ENCODE measurements at regions not wholly inside any gene's neighbourhood (a gene's known extent, or its start where the extent isn't known, plus 50 kb on each side); places are given as distances from the start of the nearest gene placed in this dataset.

DNA sequence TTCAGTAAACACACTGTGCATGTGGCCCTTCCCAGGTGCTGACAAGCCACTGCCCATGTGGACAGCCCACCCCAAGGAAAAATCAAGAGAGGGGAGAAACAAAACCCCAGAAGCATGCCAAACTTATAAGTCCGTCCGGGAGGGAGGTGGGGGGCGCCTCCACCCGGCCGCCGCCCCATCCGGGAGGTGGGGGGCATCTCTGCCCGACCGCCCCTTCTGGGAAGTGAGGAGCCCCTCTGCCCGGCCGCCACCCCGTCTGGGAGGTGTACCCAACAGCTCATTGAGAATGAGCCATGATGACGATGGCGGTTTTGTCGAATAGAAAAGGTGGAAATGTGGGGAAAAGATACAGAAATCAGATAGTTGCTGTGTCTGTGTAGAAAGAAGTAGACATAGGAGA is 53.8 kb upstream of the C2CD4B start:
- H3K4me3 Mint-ChIP-seq = no peak overlapping the region
- no peaks in the 10 kb centered on the region for H3K36me3 Mint-ChIP-seq (ENCODE audit: low read depth)
- H3K9me3 Mint-ChIP-seq = peaks cover 14% of the 10 kb centered on the region
- H3K4me1 Mint-ChIP-seq (ENCODE audit: low read depth) = no peaks in the 10 kb centered on the region
- H3K27ac Mint-ChIP-seq = no peak overlapping the region
- no peak for DNase-seq
- peaks cover 10% of the 10 kb centered on the region for H3K27me3 Mint-ChIP-seq

DNA sequence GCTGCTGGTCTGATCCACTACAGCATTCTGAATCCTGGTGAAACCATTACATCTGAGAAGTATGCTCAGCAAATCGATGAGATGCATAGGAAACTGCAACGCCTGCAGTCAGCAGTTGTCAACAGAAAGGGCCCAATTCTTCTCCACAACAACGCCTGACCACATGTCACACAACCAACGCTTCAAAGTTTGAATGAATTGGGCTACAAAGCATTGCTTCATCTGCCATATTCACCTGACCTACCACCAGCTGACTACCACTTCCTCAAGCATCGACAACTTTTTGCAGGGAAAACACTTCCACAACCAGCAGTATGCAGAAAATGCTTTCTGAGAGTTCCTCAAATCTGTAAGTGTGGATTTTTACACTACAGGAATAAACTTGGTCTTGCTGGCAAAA is 54.7 kb upstream of the C2CD4B start:
- no peak overlapping the region for H3K4me3 Mint-ChIP-seq
- H3K36me3 Mint-ChIP-seq (ENCODE audit: low read depth) = no peaks in the 10 kb centered on the region
- H3K27ac Mint-ChIP-seq = no peak overlapping the region
- DNase-seq = no peak
- peaks cover 14% of the 10 kb centered on the region for H3K9me3 Mint-ChIP-seq
- peaks cover 10% of the 10 kb centered on the region for H3K27me3 Mint-ChIP-seq
- H3K4me1 Mint-ChIP-seq (ENCODE audit: low read depth) = no peaks in the 10 kb centered on the region

DNA sequence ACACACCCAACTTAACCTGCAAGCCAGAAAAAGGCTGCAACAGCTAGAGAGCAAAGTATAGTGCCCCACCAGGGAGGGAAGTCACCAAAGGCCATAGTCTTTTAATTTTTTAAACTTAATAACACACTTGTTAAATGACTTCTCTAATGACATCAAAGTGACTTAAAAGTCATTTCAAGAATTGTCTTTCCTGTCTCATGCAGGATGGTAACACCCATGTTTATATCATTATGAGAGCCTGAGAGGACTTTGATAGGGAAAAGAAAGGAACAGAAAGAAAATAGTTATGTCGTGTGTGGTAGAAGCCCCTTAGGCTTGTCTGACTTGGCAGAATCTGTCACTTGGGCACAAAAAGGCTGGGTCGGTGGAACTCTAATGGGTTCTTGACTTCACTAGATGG is 57.9 kb upstream of the C2CD4B start:
- Mint-ChIP-seq H3K27me3 (peaks cover 14% of the 10 kb centered on the region), H3K9me3 (no peaks in the 10 kb centered on the region)

DNA sequence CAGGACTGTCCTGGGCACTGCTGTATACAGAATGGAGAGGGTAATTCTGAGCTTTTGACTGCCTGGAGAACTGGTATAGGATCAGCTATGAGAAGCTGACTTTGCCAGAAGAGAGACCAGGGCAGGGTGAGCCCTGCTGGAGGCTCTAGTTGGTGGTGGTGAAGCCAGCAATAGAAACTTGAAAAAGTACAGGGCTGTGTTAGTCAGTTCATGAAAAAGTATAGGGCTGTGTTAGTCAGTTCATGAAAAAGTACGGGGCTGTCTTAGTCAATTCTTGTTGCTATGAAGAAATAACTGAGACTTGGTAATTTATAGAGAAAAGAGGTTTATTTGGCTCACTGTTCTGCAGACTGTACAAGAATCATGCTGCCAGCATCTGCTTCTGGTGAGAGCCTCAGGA is 63.5 kb upstream of the C2CD4B start:
- no peaks in the 10 kb centered on the region for H3K36me3 Mint-ChIP-seq (ENCODE audit: low read depth)
- H3K27me3 Mint-ChIP-seq = peaks cover 20% of the 10 kb centered on the region

More for the DNA sequence above, 57.9 kb upstream of the C2CD4B start:
- no peaks in the 10 kb centered on the region for H3K36me3 Mint-ChIP-seq (ENCODE audit: low read depth)
- DNase-seq = no peak
- H3K4me3 Mint-ChIP-seq = no peak overlapping the region
- no peaks in the 10 kb centered on the region for H3K4me1 Mint-ChIP-seq (ENCODE audit: low read depth)
- no peak overlapping the region for H3K27ac Mint-ChIP-seq

DNA sequence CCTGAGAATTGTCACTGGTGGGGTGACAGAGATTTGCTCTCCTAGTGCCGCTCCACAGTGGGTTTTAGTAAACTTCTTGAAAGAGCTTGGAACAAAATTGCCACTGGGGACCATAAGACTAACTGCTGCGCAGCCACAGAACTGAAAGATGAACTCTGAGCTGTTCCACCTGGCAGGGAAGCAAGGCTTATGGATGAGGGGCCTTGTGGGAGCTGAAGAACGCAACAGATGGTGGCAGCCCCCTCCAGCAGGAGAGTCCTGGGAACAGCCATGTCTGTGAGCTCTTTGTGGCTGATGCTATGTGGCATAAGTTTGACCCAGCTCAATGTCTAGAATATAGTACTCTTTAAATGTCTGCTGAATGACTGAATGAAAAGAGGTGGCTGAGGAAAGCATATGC is 66.8 kb upstream of the C2CD4B start:
- no peaks in the 10 kb centered on the region for H3K36me3 Mint-ChIP-seq (ENCODE audit: low read depth)
- no peaks in the 10 kb centered on the region for H3K9me3 Mint-ChIP-seq
- no peaks in the 10 kb centered on the region for H3K4me1 Mint-ChIP-seq (ENCODE audit: low read depth)
- no peak for DNase-seq
- no peak overlapping the region for H3K27ac Mint-ChIP-seq
- H3K4me3 Mint-ChIP-seq = no peak overlapping the region
- H3K27me3 Mint-ChIP-seq = peaks cover 16% of the 10 kb centered on the region

More for the DNA sequence above, 63.5 kb upstream of the C2CD4B start:
- DNase-seq = no peak
- no peak overlapping the region for H3K4me3 Mint-ChIP-seq
- H3K4me1 Mint-ChIP-seq (ENCODE audit: low read depth) = no peaks in the 10 kb centered on the region
- no peaks in the 10 kb centered on the region for H3K9me3 Mint-ChIP-seq
- H3K27ac Mint-ChIP-seq = no peak overlapping the region

DNA sequence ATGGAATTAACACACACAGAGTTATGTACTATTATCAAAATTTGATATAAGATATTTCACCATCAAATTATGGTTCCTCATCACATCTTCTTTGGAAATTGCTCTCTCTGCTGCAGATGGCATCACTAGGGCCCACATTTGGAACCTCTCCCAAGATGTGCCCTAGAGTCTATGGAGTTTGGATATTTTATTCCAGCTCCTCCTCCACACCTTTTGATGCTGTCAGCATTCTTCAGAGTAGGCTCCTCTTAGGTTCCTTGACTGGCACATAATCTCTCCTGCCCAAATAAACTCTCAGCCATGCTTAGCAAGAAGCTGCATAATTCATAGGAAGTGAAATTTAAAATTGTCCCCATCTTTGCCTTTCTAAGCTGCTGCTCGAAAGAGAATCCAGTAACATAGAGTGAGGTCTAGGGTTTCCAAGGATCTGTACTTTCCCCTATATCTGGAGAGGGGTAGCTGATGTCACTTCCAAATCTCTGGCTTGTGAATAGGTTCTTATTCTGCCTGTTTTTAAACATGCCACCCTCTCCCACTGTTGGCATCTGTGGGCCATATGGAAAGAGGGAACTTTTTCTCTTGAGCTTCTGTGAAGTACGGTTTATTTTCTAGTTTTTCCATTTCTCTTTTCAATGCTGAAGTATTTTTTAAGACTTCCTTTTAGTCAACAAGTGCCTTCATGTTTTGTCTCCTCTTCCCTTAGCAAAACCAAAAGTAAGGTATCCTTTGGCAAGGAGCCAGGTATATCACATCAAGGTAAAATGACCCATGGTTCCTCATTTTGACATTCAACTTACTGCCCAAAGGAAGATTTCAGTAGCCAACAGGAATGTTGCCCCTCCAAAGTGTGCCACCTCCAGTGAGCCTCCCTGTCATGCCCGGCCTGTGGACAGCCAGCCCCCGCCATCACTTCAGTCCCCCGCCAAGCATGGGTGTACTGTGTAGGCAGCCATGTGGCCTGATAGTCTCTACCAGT is 75.3 kb upstream of the C2CD4B start:
- Mint-ChIP-seq H3K27ac (no peak overlapping the region), H3K4me1 (ENCODE audit: low read depth) (no peaks in the 10 kb centered on the region), H3K9me3 (peaks cover 3% of the 10 kb centered on the region), H3K27me3 (no peaks in the 10 kb centered on the region), H3K36me3 (ENCODE audit: low read depth) (no peaks in the 10 kb centered on the region), H3K4me3 (no peak overlapping the region)
- no peak for DNase-seq

DNA sequence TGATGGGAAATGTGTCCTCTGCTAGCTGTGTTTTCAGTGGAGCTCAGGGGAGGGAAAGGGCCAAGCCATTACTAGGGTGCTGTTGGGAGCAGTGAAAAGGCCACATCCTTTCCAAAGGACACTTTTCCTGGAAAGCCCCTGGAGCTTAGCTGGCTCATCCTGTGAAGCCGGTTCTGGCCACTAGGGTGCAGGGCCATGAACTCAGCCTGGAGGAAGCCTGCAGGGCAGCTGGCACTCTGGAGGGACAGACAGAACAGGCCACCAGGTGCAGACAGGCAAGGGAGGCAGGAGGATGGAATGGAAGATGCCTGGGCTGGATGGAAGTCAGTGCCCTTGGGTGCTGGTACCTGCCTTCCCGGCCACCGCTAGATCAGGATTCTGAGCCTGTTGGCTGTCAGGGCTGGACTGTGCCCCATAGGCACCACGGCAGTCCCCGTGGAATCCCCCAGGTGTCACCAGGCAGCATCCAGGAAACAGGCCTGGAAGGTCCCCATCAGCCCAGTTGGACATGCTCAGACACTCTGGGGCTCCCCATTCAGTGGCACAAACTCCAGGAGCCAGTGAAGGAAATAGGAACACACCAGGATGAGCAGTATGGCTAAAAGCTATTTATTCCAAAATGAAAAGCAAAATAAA is 76.2 kb upstream of the C2CD4B start:
- Mint-ChIP-seq H3K36me3 (ENCODE audit: low read depth) (no peaks in the 10 kb centered on the region), H3K27ac (no peak overlapping the region)
- no peak for DNase-seq

DNA sequence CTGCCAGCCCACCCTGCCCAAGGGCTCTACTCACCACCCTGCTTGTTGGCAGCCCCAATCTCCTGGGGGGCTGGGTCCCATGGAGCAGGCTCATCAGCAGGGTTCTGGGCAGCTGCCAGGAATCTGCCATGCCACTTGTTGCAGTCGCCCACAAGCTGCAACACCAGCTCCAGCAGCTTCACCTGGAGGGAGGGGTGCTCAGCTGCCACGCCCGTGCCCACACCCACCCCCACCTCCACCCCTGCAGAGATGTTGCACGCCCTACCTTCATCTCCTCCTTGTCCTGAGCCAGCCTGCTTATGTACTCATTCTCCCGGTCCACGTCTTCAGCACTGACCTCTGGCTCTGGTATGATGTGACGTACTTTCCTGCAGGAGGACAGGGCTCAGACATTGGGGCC is 77.9 kb upstream of the C2CD4B start:
- Mint-ChIP-seq H3K9me3 (peaks cover 2% of the 10 kb centered on the region), H3K36me3 (ENCODE audit: low read depth) (no peaks in the 10 kb centered on the region), H3K27me3 (peaks cover 7% of the 10 kb centered on the region), H3K4me1 (ENCODE audit: low read depth) (no peaks in the 10 kb centered on the region), H3K4me3 (no peak overlapping the region), H3K27ac (no peak overlapping the region)
- no peak for DNase-seq

More for the DNA sequence above, 76.2 kb upstream of the C2CD4B start:
- no peak overlapping the region for H3K4me3 Mint-ChIP-seq
- H3K9me3 Mint-ChIP-seq = peaks cover 3% of the 10 kb centered on the region
- no peaks in the 10 kb centered on the region for H3K4me1 Mint-ChIP-seq (ENCODE audit: low read depth)
- H3K27me3 Mint-ChIP-seq = no peaks in the 10 kb centered on the region

DNA sequence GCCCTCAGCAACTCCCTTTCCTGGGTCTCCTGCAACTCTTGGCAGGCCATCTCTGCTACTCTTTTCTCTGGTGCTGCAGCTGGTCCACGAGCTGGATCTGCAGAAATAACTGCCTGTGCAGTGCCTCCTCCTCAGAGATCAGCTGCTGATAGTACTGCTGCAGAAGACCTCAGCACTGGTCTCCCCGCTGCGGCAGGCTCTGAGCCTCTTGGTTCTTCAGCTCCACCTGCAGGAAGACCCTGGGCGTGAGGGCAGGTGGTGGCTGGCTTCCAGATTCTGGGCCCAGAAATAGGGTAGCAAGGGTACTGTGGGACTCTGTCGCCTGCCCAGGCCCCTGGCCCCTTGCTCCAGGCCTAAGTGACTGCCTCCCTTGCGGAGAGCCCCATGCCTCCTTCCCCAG is 79.7 kb upstream of the C2CD4B start:
- Mint-ChIP-seq H3K36me3 (ENCODE audit: low read depth) (no peaks in the 10 kb centered on the region), H3K4me1 (ENCODE audit: low read depth) (no peaks in the 10 kb centered on the region), H3K4me3 (no peak overlapping the region), H3K9me3 (no peaks in the 10 kb centered on the region), H3K27me3 (peaks cover 7% of the 10 kb centered on the region), H3K27ac (no peak overlapping the region)
- DNase-seq = no peak

DNA sequence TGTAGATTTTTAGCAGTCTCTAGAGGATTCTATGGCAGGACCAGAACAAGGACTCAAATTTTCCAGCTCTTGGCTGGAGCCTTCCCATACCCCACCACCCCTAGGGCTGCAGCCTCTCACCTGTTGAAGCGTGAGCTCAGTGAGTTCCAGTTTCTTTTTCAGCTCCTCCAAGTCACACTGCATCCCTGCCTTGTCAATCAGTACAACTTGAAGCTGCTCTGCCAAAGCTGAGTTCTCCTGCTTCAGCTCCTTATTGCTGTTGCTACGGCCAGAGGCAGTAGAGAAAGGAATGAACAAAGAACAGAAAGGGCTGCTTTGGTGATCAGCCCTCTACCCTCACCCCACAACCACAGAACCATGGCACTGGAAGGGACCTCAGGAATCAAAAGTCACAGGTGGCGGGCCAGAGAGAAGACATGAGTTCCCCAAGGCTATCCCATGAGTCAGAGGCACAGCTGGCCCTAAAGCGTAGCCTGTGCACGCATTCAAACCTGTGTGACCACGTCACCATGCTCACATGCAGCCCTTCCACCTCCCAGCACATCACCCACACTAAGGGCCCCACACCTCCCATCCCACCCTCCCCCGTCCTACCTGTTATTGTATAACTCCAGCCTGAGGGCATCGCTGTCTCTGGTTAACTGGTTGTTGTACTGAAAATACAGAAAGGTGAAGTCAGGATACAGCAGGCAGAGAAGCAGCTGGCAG is 83.3 kb upstream of the C2CD4B start:
- H3K4me3 Mint-ChIP-seq = no peak overlapping the region
- H3K27ac Mint-ChIP-seq = no peak overlapping the region
- no peak for DNase-seq
- no peaks in the 10 kb centered on the region for H3K4me1 Mint-ChIP-seq (ENCODE audit: low read depth)
- no peaks in the 10 kb centered on the region for H3K36me3 Mint-ChIP-seq (ENCODE audit: low read depth)
- H3K27me3 Mint-ChIP-seq = peaks cover 7% of the 10 kb centered on the region
- H3K9me3 Mint-ChIP-seq = no peaks in the 10 kb centered on the region

DNA sequence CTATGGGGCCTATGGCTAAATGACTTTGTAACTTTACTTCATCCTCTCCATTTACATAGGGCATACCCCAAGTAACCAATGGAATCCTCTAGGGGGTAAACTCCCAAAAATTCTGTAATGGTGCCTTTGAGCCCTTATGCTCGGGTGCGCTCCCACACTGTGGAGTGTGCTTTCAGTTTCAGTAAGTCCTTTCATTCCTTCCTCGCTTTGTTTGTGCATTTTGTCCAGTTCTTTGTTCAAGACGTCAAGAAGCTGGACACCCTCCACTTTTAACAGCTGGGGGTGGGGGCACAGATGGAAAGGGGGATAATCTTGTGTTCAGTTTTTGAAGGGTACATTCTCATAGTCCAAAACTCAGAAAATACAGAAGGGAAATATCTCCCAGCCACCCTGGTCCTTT is 84.4 kb upstream of the C2CD4B start:
- H3K27me3 Mint-ChIP-seq = peaks cover 8% of the 10 kb centered on the region
- no peak for DNase-seq
- H3K4me3 Mint-ChIP-seq = no peak overlapping the region
- no peaks in the 10 kb centered on the region for H3K9me3 Mint-ChIP-seq
- H3K36me3 Mint-ChIP-seq (ENCODE audit: low read depth) = no peaks in the 10 kb centered on the region
- H3K4me1 Mint-ChIP-seq (ENCODE audit: low read depth) = no peaks in the 10 kb centered on the region
- H3K27ac Mint-ChIP-seq = no peak overlapping the region

DNA sequence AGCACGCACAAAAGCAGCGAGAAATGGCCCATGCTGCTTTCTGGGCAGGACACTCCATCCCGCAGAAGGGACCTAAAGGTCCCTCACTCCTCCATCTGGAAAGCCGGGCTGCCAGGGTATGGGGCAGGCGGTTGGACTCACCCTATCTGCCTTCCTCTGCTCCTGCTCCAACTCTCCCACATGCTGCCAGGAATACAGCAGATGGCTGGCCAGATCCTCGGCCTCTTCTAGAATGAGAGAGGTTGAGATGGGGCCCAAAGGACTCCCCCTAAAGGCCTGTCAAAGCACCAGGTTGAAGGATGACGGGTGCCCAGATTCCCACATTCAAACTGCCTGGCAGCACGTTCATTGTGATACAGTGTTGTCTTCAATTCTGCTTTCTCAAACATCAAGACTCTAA is 85.1 kb upstream of the C2CD4B start:
- no peaks in the 10 kb centered on the region for H3K4me1 Mint-ChIP-seq (ENCODE audit: low read depth)
- no peaks in the 10 kb centered on the region for H3K9me3 Mint-ChIP-seq
- DNase-seq = no peak
- no peak overlapping the region for H3K4me3 Mint-ChIP-seq
- peaks cover 15% of the 10 kb centered on the region for H3K27me3 Mint-ChIP-seq
- H3K36me3 Mint-ChIP-seq (ENCODE audit: low read depth) = no peaks in the 10 kb centered on the region
- no peak overlapping the region for H3K27ac Mint-ChIP-seq

DNA sequence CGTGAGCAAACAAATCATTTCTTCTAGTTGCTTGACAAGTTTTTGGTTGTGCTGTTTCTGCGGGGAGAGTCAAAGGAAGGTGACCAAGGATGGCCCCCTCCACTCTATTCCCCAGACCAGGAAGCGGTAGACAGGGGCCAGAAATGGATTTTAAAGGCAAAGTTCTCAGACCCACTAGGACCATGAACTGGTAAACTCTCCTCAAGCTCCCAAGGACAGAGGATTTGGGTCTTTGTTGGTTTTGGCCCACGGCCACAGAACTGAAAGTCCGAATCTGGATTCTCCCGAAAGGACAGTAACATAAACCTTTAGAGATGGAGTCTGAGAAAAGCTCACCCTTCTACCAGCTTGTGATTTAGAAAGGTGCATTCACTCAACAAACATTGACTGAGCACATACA is 85.9 kb upstream of the C2CD4B start:
- Mint-ChIP-seq H3K36me3 (ENCODE audit: low read depth) (no peaks in the 10 kb centered on the region), H3K27me3 (peaks cover 21% of the 10 kb centered on the region), H3K4me1 (ENCODE audit: low read depth) (no peaks in the 10 kb centered on the region), H3K4me3 (no peak overlapping the region), H3K27ac (no peak overlapping the region), H3K9me3 (no peaks in the 10 kb centered on the region)
- DNase-seq = no peak

DNA sequence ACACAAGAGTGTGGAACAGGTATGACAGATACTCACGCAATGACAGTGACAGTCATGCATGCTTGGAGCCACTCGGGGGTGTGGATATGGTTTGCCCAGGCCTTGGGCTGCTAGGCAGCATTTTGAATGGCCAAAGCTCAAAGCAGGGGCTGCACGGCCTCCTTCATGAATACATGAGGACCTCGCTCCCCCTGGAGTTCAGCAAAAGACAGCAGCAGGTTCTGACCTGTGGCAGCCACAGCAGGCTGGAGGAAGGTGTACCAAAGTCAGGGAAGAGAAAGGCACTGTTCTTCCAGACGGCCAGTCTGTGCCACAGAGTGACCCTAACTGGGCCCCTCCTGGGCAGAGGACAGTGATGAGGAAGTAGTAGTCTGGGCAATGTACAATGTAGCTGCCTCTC is 88.2 kb upstream of the C2CD4B start:
- H3K4me1 Mint-ChIP-seq (ENCODE audit: low read depth) = no peaks in the 10 kb centered on the region
- peaks cover 14% of the 10 kb centered on the region for H3K27me3 Mint-ChIP-seq
- no peak overlapping the region for H3K27ac Mint-ChIP-seq
- H3K36me3 Mint-ChIP-seq (ENCODE audit: low read depth) = no peaks in the 10 kb centered on the region
- H3K9me3 Mint-ChIP-seq = no peaks in the 10 kb centered on the region
- no peak overlapping the region for H3K4me3 Mint-ChIP-seq
- no peak for DNase-seq

All from activated T-cell treated with anti-CD3 and anti-CD28 coated beads, Interleukin-2, amount 50 U/mL, for 24 hours (primary cell).